Right renal pelvis (tissue), 4 donors: ENCODE measurements at regions not wholly inside any gene's neighbourhood (a gene's known extent, or its start where the extent isn't known, plus 50 kb on each side); places are given as distances from the start of the nearest gene placed in this dataset.

Source experiments
- DNase-seq, 4 donors: peaks; one replicate each; pipeline ENCODE4 v3.0.0-alpha.2; 2013; ENCODE audit warnings: low read depth in 4 of 4, low spot score in 3 of 4, missing footprints in 1 of 4

DNA sequence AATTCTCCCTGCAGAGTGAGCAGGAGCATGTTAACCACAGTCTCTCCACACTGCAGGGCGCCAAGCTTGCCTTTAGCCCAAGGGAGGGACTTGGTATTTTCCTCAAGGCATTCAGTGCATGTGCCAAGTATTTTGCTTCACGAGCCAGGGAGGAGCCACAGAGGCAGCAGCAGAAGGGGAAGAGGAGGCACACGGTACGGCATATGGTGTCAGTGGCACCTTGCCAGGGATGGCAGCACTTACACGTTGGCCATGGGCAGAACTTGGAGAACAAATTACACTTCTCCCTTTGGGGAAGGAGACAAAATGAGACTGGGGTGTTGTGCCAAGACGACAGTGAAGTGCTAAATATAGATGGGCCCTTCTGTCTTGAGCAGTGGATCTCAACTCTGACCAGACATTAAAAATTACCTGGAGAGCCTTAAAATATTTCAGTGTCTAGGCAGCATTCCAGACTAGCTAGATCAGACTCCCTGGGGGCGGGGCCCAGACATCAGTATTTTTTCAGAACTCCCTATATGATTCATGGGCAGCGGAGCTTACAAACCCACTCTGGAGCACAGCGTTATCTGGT is 155.8 kb downstream of the DRD1 start:
- DNase-seq: no peak

DNA sequence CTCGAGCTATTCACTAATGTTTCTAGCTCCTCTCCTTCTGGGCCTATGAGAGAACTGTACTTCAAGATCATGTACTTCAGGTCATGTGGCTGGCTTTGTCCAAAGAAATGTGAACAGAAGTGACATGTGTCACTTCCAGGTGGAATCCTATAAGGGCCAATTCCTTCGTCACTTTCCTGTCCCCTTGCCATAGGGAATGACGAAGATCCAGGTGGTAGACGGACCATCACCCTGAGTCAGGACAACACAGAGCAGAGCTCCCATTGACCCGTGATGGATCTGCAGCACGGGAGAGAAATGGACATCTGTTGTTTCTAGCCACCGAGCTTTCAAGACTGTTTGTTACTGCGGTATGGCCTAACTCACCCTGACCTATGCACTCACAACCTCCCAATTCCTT is 157.0 kb downstream of the DRD1 start:
- no peak for DNase-seq

DNA sequence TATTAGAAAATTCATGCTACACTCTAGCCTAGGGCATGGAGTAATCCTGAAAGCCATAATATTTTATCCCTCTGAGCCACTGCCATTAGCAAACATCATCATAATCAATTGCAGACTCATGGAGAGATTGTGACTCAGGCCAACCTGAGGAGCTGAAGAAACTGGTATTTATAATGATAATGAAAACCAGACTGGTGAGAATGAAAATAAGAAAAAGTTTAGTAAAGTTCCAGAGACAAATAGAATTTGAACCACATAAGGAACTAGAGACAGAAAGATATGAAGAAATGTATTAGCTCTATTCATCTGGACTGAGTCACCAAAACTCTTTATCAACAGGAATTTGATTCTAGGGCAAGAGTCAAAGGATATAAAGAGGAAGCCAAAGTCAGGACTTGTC is 158.7 kb downstream of the DRD1 start:
- no peak for DNase-seq

DNA sequence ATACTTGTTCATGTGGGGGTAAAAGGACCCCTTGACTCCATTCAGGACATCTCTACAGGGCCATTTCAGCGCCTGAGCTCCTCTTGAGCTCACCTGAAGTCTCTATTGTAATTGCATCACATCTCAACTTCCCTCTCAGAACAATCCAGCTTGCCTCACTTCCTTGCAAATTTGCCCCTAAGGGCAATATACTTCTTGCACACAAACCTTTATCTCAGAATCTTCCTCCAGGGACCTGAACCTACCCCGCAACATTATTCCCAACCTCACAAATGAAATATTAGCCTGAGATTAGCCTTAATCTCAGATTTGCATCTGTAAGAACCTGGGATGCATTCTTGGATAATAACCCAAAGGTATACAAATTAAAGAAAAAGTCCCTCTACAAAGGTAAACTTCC is 159.2 kb downstream of the DRD1 start:
- no peak for DNase-seq

DNA sequence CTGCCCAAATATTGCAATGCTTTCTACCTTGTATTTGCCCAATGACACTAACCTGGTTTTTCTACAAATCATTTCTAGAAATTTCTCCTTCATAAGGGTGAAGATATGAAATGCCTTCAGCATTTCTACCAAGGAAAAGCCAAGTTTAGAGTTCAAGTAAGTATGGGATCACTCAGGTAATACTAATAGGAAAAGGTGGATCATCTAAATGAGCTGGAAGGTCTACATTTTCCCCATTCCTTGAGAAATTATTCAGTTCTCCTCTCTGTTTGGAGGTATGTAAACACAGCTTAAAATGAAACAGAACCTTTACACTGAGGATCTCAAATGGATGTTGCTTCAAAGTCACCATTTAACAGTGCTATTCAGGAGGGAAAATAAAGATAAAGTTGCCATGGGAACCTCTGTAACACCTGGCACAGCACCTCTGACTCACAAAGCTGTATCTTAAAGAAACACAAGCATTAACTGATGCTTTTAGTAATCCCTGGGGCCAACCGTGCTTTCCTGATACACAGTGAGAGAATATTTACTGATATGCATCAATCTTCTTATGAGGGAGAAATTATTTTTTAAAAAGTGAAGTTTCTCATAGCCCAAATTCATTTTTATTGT is 161.3 kb downstream of the DRD1 start:
- DNase-seq: no peak

DNA sequence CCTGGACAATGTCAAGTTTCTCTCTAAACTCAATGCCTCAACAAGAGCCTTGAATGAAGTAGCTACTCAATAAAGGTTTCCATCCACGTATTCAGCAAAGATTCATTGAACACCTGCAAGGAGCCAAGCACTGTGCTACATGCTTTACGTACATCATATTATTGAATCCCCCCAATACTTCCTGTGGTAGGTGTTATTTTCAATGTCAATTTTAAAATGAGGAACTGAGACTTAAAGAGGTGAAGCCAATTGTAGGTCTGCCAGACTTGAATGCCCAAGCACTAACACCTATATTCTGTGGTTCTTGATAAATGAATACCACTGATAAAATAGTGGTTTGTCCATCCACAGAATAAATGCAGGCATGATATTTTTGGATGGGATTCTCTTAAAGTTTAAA is 162.3 kb downstream of the DRD1 start:
- DNase-seq: no peak

DNA sequence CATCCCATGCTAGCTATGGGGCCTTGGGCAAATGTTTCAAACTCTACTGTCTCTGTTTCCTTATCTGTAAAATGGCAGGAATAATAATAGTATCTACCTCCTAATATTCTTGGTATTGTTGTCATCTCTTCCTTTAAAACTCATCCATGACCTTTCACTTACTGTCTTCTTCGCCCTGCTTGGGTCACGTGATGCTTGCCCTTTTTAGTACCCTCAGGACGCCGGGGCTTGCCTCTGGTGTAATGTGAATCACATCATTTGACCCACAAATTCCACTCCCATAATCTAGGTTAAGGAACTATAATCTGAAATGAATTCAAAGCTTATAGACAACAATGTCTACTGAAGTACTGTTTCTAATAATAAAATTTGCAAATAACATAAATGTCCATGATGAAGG is 162.7 kb downstream of the DRD1 start:
- no peak for DNase-seq

DNA sequence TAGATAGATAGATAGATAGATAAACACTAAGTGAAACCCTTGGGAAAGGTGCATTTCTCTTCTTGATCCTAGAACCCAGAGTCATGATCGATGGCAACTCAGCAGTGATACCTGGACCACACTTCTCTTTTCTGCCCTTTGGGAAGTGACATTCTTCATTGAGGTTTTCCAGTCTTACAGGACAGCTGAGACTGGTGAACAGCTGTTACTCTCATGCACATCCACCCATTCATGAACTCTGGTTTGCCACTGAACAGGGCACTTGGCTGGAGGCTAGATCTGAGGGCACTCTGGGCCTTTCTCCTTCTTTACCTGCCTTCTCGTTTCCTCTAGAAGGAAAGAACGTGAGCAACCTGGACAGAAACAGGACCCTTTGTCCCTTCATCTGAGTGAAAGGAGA is 164.5 kb downstream of the DRD1 start:
- no peak for DNase-seq

DNA sequence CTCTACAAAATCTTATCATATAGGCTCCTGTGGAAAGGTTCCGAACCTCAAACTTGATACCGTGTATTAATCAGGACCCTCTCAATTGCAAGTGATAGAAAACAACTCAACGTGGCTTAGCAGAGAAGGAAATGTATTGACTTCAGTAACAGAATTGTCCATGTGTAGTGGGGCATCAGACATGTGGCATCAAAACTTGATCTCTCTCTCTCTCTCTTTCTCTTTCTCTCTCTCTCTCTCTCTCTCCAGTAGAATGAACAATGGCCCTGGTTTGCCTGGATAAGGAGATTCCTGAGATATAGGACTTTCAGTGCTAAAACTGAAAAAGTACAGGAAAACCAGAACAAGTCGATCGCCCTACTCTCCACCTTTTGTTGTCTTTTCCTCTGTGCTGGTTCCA is 168.2 kb downstream of the DRD1 start:
- DNase-seq: no peak

DNA sequence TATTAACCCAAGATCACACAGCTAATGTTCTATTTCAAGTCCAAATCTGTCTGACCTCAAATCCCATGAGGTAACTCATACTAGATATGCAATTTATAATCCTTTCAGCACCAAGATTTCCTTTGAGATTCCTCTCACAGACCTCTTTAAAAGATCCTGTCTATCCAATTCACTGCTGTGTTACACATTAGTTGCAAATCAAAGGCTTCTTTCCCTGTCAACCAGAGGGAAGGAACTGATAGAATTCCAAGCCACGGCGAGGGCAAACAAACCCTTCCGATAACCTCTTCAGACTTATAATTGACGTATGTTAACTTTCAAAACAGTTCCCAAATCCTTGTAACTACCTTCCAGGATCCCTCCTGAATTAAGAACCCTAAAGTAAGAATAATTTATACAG is 168.9 kb downstream of the DRD1 start:
- DNase-seq: no peak

DNA sequence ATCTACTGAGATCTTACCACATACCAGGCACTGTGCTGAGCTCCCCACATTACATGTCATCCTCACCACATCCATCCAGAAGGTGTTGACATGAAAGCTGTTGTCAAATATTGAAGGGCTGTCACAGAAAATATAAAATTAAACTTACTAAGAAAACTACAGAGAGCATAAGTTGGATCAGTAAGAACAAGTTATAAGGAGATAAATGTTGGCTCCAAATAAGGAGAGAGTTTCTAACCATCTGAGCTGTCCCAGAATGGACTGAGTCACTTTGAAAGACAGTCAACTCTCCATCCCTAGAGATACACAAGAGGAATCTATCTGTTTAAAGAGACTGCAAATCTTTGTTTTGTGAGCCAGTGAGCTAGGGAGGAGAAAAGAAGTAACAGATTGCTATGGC is 169.8 kb downstream of the DRD1 start:
- no peak for DNase-seq

DNA sequence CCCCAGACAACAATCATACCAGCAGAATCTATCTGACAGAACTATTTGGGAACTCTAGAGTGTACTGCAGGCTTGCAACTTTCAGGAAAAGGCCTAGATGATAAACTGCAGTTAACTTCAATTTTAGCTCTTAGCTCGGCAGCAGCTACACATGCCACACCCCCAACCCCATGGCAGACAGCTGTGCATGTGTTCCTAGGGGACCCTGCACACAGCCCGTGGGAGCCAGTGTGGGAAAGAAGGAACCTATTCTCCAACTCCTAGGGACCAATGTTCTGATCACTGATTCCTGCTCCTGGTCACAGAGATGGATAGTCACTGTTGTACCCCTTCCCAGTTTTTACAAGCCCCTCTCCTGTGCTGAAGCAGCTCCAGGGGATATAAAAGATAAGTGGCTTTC is 179.6 kb downstream of the DRD1 start:
- no peak for DNase-seq

DNA sequence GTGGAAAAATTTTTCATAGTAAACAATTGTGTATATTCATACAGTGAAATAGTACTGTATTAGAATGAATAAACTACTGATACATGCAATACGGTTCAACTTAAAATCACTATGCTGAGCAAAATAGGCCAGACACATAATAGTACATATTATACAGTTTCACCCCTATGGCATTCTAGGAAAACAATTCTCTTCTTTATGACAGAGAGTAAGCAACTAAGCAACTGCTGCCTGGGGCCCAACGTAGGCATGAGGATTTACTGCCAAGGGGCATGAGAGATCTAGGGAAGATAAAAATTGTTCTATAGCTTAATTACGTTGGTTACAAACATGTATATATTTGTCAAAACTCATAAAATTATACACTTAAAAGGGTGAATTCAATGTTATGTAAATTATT is 180.2 kb downstream of the DRD1 start:
- DNase-seq: no peak

DNA sequence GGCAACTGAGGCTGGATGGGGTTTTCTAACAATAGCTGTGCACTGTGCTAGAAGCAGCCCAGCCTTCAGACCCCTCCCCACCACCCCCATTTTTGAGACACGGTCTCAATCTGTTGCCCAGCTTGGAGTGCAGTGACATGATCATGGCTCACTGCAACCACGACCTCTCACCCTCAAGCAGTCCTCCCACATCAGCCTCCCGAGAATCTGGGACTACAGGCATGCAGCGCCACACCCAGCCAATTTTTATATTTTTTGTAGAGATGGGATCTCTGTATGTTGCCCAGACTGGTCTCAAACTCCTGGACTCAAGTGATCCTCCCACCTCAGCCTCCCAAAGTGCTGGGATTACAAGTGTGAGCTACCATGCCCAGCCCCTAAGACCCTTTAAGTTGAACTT is 182.5 kb downstream of the DRD1 start:
- no peak for DNase-seq

DNA sequence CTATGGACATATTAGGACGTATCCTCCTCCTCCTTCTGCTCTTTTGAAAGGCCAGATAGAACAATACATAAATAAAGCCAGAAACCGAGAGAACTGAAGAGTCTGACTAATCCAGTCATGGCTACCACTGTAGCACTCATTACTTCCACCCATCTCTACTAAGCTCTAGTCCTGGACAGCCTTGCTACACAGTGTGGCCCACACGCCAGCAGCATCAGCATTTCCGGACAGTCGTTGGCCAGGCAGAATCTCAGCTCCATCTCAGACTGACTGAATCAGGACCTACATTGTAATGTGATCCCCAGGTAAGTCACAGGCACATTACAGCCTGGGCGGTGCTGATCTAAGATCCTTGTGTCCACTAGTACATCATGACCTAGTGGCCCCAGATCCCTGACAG is 182.9 kb downstream of the DRD1 start:
- no peak for DNase-seq

DNA sequence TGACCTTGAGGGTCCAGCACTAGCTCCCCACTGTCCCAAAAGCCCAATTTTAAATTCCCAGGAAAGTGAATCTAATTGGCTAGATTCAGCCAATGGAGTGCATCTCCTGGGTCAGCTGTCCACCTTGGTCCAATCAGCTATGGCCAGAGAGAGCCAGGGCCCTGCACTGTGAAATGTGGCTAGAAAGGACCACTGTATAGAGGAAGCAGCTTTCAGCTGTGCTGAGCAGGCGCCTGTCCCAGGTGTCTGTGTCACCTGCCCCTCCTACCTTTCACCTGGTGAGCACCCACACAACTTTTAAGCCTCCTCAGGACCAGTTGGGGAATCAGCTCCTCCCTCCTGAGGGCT is 186.2 kb downstream of the DRD1 start:
- no peak for DNase-seq

DNA sequence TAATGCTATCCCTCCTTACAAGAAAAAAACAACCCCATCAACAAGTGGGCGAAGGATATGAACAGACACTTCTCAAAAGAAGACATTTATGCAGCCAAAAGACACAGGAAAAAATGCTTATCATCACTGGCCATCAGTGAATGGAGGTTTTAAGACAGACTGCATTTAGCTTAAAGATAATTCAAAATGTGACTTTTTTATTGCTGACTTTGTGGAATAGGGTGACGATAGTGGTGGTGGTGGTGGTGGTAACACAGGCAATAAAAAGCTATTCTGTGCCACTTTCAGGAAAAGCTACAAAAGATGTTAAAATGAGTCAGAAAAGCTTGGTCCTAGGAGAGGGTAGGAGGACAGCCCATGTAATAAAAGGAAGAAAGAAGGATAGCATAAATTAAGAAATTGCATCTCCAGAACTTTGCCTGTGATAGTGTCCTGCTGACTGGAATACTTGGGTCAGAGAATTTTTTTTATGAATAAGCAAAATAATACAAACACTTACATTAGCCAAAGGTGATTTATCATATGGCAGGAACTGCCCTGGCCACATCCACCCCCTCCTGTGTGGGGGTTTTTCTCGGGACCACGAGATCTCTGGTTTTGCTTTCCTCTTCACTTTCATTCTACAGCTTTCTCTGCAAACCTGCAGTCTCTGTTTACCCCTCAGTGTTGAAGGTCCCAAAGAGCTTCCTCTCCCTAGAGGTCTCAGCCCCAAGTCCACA is 186.7 kb downstream of the DRD1 start:
- DNase-seq: no peak

DNA sequence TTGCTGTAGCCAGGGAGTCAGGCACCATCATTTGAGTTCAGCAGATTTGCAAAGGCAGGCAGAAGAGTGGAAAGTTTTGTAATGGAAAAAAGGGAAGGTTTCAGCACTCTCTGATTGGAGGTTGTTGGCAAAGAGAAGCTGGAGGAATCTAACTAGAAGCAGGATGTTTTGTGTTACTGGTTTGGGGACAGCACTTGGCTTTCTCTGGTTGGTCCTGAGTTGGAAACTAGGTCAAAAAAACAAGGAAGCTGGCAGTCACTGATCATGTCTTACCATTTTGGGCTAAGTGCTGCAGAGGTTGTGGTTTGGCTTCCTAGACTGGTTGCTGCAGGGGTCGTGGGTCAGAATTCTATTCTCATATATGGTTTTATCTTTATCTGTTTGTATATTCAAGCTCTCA is 189.8 kb downstream of the DRD1 start:
- no peak for DNase-seq

DNA sequence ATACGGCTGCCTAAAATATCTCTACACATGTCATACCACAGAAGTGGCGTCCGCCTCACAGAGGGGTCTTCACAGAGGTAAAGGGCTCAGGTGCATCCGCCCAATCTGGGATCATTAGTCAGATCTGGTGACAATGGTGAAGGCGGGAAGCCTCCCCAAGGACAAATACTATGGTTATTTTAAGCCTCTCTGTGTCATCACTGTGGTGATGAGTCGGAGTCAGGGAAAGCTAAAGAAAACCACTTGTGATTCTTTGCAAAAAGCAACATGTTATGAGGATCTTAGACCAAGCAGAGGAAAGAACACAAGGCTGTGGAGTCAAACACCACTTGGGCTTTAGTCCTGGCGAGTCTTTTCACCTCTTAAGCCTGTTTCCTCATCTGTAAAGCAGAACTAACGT is 190.4 kb downstream of the DRD1 start:
- DNase-seq: no peak

DNA sequence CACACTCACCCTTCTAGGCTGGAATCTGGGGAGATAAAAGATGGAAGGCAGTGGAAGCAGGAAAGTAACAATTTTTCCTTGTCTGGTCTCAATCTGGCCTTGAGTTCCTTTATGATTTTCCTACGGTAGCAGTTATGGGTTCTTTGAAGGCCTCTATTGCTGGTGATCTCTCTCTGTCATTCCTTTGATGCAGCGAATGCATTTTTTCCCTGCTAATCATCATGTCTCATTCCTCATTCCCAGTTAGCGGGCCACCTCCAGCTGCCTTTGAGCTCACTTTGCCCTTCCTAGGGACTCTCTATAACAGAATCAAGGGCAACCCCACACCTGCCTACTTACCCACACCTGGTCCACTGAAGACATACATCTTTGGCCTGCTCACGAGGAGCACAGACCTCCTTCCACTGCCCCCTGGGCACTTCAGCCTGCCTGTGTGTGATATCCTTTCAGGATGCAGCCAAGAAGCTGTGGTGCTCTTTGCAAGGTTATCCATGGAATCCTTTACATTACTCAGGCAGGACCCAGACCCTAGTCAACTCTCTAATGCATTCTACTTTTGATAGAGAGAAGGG is 191.7 kb downstream of the DRD1 start:
- DNase-seq: no peak

DNA sequence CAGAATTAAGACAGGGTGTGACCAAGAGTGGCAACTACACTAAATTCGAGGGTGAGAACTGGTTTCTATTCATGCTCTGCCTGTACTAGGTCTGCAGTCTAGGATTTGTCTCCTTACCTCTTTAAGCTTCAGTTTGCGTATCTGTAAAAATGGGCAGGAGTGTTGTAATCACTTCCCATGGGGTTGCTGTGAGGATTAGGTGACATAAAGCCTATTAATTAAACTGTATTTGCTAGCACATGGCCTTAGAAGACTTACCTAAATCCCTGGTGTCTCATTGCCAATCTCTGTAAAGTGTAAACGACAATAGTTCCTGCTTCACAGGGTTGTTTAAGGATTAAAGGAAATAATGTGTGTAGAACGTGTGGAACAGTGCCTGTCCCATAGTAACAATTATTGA is 193.6 kb downstream of the DRD1 start:
- no peak for DNase-seq

DNA sequence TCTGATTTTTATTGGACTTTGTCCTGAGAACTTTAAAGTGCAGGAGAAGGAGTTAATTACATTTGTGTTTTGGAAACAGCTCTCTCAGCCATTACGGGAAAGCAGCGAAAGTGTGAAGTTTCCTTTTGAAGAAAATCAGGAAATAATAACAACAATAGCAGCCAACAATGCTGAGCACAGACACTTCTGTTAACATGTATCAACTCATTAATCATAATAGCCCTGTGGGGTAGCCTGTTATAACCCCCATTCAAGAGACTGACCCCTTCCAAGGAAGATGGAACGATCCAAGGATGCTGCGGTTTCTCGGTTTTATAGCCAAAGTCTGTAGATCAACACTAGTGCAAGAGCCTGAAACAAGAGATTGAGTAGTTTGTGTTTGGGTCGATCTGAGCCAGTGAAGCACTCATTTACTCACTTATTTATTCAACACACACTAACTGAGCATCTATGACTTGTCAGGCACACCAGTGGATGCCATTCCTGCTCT is 195.5 kb downstream of the DRD1 start:
- DNase-seq: no peak
